ENCODE measurements at regions not wholly inside any gene's neighbourhood (a gene's known extent, or its start where the extent isn't known, plus 50 kb on each side); places are given as distances from the start of the nearest gene placed in this dataset.

DNA sequence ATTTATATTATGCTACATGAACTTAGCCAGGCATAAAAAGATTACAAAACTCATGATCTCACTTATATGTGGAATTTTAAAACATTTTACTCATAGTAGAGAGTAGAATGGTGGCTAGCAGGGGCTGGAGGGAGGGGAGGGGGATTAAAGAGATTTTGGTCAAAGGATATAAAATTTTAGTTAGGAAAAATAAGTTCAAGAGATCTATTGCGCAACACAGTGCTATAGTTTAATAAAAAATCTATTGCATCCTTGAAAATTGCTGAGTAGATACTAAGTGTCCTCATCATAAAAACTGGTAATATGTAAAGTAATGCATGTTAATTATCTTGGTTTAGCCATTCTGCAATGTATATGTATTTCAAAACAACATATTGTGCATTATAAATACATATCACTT lies 635.6 kb upstream of the NEGR1 start:
- DNase-seq = no peak

DNA sequence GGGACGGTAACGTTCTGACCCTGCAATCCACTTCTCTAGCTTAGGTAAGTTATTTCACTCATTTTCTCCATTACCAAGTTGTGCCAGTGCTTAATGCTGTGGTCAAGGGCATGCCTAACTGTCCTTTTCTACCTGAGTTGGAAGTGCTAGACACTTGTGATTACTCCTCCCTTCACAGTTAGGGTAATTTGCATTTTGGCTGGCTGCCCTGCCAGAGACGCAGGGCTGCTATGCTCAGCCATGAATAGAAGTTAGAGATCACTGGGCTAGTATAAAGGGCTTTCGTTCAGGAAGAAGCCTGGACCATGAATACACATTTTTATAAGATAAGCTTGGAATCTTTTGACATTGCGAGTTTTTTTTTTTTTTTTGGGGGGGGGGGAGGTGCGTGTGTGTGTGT lies 633.2 kb upstream of the NEGR1 start:
- peak in 1 of 2 experiments; percentile 8 for DNase-seq

DNA sequence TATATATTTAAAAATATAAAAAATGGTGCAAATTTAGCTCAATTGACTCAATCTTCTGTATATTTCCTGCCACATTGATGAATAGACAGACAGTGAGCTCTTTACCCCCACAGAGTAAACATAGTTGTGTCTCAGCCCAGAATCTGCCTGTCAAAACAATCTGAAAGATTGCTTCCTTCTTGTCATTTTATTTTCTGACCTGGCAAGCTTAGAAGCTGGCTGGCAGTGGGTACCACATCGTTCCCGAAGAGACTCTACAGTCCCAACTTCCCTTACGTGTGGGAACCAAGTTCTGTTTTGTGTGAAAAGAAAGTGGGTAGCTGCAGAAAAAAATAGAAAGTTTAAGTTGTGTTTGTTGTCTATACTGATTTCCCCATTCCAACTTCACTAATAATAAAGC lies 629.3 kb upstream of the NEGR1 start:
- peak in 1 of 2 experiments; percentile 65 for DNase-seq

DNA sequence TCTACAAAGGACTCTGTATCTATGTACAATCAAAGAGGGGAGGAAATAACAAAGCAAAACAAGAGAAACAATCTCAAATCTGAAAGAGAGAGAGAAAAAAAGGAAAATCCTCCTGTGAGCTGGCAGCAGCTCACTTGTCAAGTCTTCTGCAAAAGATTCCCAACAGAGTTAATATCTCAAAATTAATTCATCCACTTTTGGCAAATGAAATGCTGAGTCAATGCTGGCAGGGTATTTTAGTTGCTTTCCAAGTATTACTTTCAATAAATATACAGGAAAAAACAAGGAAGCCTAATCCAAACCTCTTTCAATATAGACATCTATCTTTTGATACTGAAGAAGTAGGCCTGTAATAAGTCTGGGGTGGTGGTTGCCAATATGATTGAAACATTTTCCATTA lies 613.9 kb upstream of the NEGR1 start:
- DNase-seq = peak; percentile 39 to 51

DNA sequence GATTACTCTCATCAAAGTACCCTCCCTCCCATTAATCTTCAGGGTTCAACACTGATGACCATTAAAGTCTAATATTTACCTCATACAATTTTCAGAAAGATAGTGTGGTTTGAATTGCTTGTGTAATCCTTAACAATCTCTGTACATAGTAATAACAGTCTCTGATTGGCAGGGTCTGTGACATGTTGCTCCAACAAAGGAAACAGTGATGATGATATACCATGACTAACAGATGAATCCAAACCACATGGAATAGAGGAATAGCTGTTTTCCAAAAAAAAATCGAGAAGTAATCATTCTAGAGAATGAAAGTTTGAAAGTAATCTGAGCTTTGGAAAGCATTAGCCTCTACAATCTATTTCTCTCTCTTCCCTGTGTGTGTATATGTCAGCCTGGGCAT lies 610.1 kb upstream of the NEGR1 start:
- DNase-seq = no peak

DNA sequence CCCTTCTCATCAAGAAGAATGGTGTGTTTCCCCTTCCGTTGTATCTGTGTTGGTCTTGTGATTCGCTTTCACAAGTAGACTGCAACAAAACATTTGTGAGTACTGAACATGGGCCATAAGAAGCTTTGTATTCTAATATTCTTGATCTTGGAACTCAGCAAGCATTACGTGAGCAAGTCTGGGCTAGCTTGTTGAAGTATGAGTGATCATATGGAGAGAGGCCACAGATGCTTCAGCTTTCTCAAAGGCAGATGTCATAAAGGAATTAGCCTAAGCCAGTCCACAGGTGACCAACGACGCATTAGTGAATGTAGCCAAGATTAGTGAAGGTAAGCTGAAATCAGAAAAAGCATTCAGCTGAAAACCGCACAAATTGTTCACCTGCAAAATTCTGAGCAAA lies 609.6 kb upstream of the NEGR1 start:
- DNase-seq = peak in 1 of 2 experiments; percentile 19

DNA sequence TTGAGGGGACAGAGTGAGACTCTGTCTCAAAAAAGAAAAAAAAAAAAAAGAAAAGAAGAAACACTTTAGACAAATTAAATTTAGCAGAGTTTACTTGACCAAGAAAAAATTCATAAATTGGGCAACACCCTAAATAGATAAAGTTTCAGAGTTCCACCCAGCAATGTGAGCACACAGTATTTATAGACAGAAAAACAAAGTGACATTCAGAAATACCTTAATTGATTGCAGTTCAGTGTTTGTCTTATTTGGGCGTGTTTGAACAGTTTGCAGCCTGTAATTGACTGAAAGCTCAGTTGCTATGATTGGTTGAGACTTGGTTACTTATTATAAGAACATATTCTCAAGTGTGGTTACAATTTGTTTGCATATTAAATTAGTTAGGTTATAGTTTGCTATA lies 603.5 kb upstream of the NEGR1 start:
- DNase-seq = no peak

DNA sequence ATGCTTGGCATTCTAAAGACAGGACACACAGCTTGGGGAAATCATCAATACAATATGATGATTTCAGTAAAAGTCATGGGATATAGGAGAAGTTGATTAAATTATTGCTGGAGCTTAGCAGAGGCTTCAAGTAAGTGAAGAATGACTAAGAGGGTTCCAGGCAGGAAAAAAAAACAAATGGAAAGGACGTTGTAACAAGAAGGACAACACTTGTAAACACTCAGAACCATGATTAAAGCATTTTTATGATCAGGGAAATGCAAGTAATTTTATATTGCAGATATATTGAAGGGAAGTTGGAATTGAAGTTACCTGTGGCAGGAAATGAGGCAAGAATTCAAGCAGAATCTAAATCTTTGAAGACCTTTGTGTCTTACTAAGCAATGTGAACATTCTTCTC lies 602.7 kb upstream of the NEGR1 start:
- no peak for DNase-seq

DNA sequence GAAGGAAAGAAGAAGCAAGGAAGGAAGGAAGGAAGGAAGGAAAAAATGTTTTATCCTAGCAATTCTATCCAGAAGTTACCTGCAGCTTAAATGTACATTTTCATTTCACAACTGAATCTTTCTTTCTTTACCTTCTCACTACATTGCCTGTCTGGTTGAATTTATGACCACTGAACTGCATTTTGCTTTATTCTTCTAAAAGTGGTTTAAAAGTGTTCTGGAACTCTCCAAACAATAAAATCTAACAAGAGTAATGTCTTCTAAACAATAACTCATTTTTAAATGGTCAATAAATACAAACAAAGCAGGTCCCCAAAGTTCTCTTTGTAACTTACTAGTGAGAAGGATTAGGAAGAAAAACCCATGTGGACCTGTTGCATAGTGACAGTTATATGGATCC lies 587.5 kb upstream of the NEGR1 start:
- DNase-seq = no peak

DNA sequence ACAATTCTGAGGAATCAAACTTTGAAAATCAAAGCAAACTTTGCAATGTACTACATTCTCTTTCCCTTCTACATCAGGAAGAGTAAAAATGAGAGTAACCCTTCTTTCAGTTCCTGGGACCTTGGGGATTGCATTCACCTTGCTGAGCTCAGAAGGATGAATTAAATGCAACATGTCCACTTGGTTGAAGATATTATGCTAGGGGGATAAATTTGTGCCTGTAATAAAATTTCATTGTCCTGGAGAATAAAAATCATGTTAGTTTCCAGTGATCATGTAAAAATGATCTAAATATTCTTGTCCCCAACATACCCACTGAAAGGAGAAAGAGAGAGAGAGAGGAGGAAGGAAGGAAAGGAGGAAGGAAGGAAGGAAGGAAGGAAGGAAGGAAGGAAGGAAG lies 587.1 kb upstream of the NEGR1 start:
- DNase-seq = no peak

DNA sequence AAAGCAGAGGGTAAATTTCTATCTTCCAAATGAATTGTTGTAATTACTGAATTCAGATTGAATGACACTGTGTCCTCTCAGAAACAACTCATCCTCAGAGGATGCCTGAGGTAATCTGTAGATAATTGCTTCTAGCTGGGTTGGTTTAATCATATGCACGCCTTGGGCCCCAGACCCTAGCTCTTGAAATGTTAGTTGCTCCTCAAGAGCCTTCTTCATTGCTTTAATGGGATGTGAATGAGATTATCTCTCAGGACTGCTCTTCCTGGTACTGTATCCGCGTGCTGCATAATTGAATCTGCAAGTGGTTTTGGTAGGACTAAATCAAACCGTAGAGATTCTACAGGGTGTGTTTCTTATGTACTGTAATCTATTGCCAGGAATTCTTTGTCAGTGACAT lies 569.3 kb upstream of the NEGR1 start:
- DNase-seq = no peak

DNA sequence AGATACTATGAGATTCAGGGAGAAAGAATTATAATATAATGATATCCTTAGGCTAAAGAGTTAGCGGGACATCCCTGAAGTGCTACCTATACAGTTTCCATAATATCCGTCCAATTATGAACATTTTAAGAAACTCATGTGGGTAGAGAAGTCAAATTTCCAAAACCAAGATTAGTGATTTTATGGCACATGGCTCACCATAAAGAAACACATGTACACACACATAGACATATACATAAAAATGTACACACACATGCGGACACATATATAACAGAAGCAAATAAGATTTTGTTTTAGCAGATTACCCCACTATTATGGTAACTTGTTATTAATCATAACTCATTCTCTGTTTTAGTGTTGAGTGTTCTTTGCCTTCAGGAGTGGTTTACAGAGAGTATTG lies 566.7 kb upstream of the NEGR1 start:
- DNase-seq = no peak

DNA sequence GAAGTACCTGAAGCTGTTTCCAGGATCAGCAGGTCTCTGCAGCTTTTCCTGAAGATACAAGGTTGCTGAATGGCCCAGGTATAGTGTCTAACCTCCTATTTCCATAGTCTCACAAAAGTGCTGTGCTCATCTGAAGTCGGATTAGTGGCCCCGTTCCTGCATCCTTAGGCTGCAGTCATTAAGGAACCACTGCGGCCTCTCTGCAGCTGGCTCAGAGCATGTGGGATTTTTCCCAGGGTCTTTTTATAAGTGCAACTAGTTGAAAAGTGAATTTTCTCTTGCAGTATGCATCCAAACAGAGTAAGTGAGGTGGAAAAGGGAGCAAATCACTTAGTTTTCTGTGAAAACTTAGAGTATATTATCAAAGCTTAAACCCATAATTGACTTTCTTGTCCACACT lies 565.3 kb upstream of the NEGR1 start:
- no peak for DNase-seq

DNA sequence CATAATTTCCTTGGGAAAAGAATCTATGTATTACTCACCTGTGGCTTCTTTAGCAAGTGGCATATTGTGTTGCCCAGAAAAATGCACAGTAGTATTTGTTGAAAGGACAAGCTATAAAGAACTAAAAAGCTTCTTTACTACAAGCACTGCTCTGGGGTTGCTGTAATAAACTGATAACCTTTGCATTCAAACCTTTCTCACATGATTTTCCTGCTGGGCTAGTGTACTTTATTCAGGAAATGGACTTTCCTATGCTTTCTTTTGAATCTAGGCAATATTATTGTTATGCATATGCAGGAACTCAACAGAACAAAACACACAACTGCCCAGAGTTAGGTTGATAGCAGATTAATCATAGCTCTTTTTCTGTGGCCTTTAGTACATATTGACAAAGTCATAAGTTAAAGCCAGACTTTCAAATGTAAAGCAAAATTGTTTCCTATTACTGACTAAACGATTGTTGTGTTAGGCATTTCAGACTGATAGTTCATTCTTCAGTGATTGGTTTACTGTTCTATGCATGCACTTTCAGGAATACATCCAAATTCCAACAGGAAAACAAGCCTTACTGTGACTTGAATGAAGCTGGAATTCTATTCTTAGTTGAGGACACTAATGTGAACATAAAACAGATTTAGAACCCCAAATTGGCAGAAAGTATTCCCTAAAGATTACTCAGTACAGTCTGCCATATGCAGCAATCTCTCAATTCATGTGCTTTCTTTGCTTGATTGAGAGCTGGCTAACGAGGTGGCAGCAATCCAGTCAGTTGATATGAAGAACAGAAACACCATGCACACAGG lies 564.3 kb upstream of the NEGR1 start:
- DNase-seq = peak; percentile 64 to 88

DNA sequence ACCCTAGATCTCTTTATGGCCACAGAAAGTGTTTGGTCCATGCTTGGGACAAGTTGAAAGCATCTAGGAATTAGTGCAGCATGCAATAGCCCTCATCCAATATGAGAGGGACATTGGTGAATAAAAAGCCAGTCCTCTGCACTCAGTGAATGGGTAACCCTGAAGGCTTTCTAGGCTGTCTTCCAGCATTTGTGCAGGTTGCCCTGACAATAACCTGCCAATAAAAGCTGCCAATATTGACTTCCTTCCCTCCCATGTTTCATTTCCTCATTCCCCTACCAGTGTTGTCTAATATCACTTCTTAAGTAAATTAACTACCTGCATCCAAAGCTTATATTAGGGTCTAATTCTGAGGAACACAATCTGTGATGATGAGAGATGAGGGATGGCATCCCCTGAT lies 563.6 kb upstream of the NEGR1 start:
- no peak for DNase-seq

DNA sequence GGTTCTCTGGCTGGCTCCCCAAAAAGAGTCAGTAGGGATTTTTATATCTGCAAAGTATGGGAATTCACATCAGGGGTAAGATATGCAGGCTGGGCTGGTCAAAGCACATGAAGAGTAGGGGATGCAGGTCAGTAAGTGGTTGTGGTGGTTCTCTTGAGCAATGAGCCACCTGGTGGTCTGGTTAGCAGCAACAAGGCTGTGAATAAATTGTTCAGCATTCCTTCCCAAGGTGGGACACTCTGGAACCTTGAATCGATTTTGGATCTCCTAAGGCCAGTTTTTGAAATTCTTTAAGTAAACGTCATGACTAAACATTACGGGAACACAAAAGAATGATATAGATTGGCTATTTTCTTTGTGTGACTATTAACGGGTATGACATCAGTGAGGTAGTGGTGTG lies 563.0 kb upstream of the NEGR1 start:
- peak in 1 of 2 experiments; percentile 24 for DNase-seq

DNA sequence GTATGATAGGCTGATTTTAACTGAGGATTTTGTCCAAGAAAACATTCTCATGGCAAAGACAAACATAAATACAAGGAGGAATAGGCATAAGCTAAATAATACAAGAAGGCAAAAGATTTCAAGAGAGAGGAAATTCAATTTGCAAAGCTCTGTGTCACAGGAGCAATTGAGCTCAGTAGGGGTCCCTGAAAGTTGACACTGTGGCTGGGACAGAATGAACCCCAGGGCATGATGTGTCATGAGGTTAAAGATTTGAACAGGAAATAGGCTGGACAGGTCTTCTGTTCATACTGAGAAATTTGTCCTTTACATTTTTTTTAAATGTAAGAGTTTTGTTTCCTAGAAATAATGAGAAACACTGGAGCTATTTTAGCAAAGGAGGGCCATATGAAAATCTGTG lies 555.4 kb upstream of the NEGR1 start:
- DNase-seq = no peak

DNA sequence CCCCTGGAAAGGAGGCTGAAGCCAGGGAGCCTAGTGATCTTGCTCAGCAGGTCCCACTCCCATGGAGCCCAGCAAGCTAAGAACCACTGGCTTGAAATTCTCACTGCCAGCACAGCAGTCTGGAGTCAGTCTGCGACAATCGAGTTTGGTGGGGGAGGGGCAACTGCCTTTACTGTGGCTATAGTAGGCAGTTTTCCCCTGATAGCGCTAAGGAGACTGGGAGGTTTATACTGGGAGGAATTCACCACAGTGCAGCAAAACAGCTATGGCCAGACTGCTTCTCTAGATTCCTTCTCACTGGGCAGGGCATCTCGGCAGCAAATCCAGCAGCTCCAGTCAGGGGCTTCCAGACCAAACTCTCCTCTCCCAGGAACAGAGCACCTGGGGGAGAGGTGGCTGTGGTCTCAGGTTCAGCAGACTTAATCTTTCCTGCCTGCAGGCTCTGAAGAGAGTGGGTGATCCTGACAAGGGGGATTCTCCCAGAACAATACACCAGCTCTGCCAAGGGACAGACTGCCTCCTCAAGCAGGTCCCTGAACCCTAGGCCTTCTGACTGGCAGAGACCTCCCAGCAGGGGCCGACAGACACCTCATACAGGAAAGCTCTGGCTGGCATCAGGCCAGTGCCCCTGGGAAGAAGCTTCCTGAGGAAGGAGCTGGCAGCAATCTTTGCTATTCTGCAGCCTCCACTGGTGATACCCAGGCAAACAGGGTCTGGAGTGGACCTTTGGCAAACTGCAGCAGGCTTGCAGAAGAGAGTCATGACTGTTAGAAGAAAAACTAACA lies 548.5 kb upstream of the NEGR1 start:
- DNase-seq = peak in 1 of 2 experiments; percentile 20

DNA sequence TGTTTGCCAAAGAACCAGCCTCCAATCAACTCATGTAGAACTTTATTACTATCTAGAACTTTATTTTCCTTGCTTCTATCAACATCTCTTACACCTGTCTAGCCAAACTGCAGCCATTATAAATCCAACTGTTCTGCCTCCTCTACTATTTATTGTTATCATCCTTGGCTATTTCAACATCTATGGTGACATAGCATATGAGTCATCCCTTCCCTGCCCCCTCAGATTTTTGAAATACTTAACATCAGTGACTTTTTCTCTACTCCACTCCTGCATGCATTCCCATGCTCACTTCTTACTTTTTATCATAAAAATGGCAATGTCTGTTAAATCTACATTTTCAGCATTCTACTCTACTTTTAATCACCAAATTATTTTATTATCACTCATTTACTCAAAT lies 544.9 kb upstream of the NEGR1 start:
- no peak for DNase-seq

DNA sequence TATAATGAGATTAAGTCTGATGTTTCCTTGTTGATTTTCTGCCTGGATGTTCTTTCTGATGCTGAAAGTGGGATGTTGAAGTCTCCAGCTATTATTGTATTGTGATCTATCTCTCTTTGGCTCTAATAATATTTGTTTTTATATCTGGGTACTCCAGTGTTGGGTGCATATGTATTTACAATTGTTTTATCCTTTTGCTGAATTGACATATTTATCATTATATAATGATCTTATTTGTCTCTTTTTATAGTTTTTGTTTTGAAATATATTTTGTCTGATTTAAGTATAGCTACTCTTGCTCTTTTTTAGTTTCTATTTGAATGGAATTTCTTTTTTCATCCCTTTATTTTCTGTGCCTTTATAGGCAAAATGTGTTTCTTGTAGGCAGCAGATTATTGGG lies 522.2 kb upstream of the NEGR1 start:
- no peak for DNase-seq

DNA sequence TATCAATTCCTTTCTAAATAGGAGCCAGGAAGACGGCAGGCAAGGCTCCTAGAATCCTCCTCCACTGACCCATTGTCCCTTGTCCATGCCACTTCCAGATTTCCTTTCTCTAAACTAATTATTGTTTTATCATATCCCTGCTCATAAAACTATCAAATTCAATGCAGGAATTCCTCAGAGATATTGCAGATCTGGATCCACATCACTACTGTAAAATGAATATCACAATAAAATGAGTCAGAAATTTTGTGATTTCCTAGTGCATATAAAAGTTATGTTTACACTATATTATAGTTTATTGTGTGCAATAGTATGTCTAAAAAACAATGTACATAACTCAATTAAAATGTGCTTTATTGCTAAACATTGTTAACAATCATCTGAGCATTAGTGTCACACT lies 498.7 kb upstream of the NEGR1 start:
- no peak for DNase-seq

DNA sequence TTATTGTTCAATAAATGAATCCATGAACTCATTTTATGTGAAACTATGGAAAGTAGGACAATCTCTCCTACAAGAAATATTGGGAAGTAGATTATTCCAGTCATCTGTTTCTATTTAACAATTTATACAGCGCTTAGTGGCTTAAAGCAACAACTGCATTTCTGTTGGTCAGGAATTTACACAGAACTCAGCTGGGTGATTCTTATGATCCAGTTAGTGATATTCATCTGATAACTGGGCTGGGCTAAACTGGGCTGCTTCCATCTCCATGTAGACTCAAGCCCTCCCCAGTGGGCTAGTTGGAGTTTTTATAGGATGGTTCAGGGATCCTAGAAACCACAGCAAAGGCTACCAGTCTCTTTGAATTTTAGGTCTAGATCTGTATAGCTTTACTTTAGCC lies 497.9 kb upstream of the NEGR1 start:
- DNase-seq = no peak

DNA sequence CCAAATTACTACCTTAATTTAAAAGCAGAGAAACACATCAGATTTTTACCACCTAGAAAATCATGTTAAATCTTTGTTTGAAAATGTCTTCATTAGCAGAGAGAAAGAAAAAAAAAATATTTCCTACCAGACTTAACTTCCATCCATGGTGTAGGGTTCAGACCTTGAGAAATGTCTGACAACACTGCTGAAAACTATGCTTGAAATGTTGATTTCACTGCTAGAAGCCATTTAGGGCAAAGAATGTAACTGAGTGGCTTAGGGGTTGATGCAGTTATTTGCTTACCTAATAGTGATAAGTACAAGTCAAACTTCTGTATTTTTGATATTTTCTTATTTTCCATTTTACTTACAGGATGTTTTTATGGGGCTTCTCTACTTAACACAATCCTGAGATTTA lies 495.6 kb upstream of the NEGR1 start:
- DNase-seq = no peak

DNA sequence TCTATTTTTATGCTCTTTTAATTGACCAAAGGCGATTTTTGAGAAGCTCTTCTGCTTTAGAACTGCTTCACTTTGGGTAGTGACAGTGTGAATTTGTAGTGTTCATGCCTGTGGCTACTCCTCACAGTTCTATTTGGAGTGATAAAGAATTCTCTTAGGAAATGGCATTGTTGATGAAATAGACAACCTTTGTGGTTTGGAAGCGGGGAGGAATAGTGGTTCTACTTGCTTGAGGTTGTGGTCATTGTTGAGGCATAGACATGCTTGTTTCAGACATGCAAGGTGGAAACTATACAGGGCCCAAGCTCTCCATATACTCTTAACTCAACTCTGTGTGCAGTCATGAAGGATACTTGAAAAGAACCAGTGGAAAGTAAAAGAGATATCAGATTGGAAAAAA lies 481.1 kb upstream of the NEGR1 start:
- DNase-seq = no peak

DNA sequence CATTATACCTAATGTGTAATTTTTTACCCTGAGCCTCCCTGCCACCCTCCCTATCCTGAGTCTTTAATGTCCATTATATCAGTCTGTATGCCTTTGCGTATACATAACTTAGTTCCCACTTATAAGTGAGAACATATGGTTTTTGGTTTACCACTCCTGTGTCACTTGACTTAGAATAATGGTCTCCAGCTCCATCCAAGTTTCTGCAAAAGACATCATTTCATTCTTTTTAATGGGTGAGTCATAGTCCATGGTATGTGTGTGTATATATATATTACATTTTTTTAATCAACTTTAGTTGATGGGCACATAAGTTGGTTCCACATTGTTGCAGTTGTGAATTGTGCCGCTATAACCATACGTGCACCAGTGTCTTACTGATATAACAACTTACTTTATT lies 477.1 kb upstream of the NEGR1 start:
- no peak for DNase-seq

Data from NCI-H446 (cell line).